MM.1S (cell line): ENCODE measurements at regions not wholly inside any gene's neighbourhood (a gene's known extent, or its start where the extent isn't known, plus 50 kb on each side); places are given as distances from the start of the nearest gene placed in this dataset.

Experiments
- DNase-seq: peaks from one replicate; pipeline ENCODE4 v3.0.0-alpha.2; 2015
- H2AFZ ChIP-seq: fragments of 300-600 bp; sonication (generic); 2 replicates; pipeline ENCODE4 v1.6.0; 2016; ENCODE audit warnings: antibody characterized with exemption, low read length
- H3F3A ChIP-seq: fragments of 300-600 bp; sonication (generic); 2 replicates; pipeline ENCODE4 v1.6.1; 2016; ENCODE audit warnings: mild to moderate bottlenecking, antibody characterized with exemption, low read length, moderate library complexity, mixed read lengths; ENCODE audit not compliant: insufficient read depth
- H3K27ac ChIP-seq: fragments of 300-600 bp; sonication (generic); 2 replicates; pipeline ENCODE4 v1.5.1; 2016; ENCODE audit warnings: mild to moderate bottlenecking, low read length
- H3K27me3 ChIP-seq: fragments of 300-600 bp; sonication (generic); replicated peaks from 2 replicates; pipeline ENCODE4 v1.6.0; 2016; ENCODE audit warnings: low read length; ENCODE audit not compliant: insufficient read depth
- H3K36me3 ChIP-seq: fragments of 300-600 bp; sonication (generic); replicated peaks from 2 replicates; pipeline ENCODE4 v1.6.1; 2016; ENCODE audit warnings: mild to moderate bottlenecking, low read length, mixed read lengths; ENCODE audit not compliant: insufficient read depth
- H3K4me1 ChIP-seq: fragments of 300-600 bp; sonication (generic); 2 replicates; pipeline ENCODE4 v1.6.1; 2016; ENCODE audit warnings: low read length, mixed read lengths
- H3K4me2 ChIP-seq: fragments of 300-600 bp; sonication (generic); 2 replicates; pipeline ENCODE4 v1.6.0; 2016; ENCODE audit warnings: low read depth, low read length
- H3K4me3 ChIP-seq: fragments of 300-600 bp; sonication (generic); 2 replicates; pipeline ENCODE4 v1.5.1; 2016; ENCODE audit warnings: low read length, mixed read lengths
- H3K79me2 ChIP-seq: fragments of 300-600 bp; sonication (generic); 2 replicates; pipeline ENCODE4 v1.6.1; 2016; ENCODE audit warnings: mixed run types, low read length, mixed read lengths
- H3K9ac ChIP-seq: fragments of 300-600 bp; sonication (generic); 2 replicates; pipeline ENCODE4 v1.6.1; 2016; ENCODE audit warnings: low read length, mixed read lengths
- H3K9me2 ChIP-seq: fragments of 300-600 bp; sonication (generic); replicated peaks from 2 replicates; pipeline ENCODE4 v1.6.1; 2016; ENCODE audit warnings: mild to moderate bottlenecking, low read length, mixed read lengths; ENCODE audit not compliant: insufficient read depth
- H3K9me3 ChIP-seq: fragments of 300-600 bp; sonication (generic); replicated peaks from 2 replicates; pipeline ENCODE4 v1.6.1; 2016; ENCODE audit warnings: mild to moderate bottlenecking, low read length, mixed read lengths; ENCODE audit not compliant: insufficient read depth
- H4K20me1 ChIP-seq: fragments of 300-600 bp; sonication (generic); 2 replicates; pipeline ENCODE4 v1.6.1; 2016; ENCODE audit warnings: mild to moderate bottlenecking, low read length, moderate library complexity, mixed read lengths; ENCODE audit not compliant: insufficient read depth
- EZH2 ChIP-seq: fragments of 300-600 bp; sonication (generic); optimal IDR thresholded peaks from 2 replicates; pipeline ENCODE3; 2017; ENCODE audit warnings: low read depth, mild to moderate bottlenecking, antibody characterized with exemption, low read length, mixed read lengths
- EZH2phosphoT487 ChIP-seq: fragments of 300-600 bp; sonication (generic); IDR thresholded peaks from 2 replicates; pipeline ENCODE4 v1.6.1; 2018; ENCODE audit warnings: antibody characterized with exemption, low read length
- TF ChIP-seq, protein P1 (sequence below): fragments of 300-600 bp; sonication (generic); IDR thresholded peaks from 2 replicates; pipeline ENCODE4 v1.5.1; 2016; ENCODE audit warnings: antibody characterized with exemption, low read length, mixed read lengths

DNA sequence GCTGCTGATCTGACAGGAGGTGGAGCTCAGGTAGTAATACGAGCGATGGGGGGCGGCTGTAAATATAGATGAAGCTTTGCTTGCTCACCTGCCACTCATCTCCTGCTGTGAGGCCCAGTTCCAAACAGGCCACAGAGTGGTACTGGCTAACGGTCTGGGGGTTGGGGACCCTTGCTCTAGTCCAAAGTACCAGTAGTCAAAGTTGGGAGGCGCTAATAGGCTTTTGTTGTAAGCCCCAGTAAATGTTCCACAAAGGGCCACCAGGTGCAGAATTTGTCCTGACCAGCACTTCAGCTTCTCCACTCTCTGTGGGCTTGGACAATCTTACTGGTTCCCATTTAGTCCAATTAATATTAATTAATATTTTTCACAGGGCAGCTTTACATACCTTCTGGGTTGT lies 206.6 kb downstream of the ACTR3B start:
- Histone ChIP-seq H3K27me3 (no peaks in the 10 kb centered on the region), H3K4me2 (no peak overlapping the region), H4K20me1 (no peaks in the 10 kb centered on the region), H3K4me3 (no peak overlapping the region), H3K9me3 (no peaks in the 10 kb centered on the region), H3K9ac (no peak overlapping the region), H3F3A (no peaks in the 10 kb centered on the region), H3K9me2 (no peaks in the 10 kb centered on the region), H3K79me2 (no peaks in the 10 kb centered on the region), H3K27ac (no peak overlapping the region), H2AFZ (no peak overlapping the region), H3K4me1 (no peaks in the 10 kb centered on the region), H3K36me3 (no peaks in the 10 kb centered on the region)
- TF ChIP-seq, protein P1, sequence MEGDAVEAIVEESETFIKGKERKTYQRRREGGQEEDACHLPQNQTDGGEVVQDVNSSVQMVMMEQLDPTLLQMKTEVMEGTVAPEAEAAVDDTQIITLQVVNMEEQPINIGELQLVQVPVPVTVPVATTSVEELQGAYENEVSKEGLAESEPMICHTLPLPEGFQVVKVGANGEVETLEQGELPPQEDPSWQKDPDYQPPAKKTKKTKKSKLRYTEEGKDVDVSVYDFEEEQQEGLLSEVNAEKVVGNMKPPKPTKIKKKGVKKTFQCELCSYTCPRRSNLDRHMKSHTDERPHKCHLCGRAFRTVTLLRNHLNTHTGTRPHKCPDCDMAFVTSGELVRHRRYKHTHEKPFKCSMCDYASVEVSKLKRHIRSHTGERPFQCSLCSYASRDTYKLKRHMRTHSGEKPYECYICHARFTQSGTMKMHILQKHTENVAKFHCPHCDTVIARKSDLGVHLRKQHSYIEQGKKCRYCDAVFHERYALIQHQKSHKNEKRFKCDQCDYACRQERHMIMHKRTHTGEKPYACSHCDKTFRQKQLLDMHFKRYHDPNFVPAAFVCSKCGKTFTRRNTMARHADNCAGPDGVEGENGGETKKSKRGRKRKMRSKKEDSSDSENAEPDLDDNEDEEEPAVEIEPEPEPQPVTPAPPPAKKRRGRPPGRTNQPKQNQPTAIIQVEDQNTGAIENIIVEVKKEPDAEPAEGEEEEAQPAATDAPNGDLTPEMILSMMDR, result no peak
- TF ChIP-seq EZH2 (no peak), EZH2phosphoT487 (no peak)
- DNase-seq, result no peak

GRCh38 chr7:152967958-152968357 lies 208.4 kb downstream of the ACTR3B start:
- TF ChIP-seq EZH2phosphoT487, result no peak
- no peak for TF ChIP-seq EZH2
- TF ChIP-seq, protein P1, result no peak
- no peak for DNase-seq
- H3K9ac ChIP-seq, result no peak overlapping the region
- H3K4me1 ChIP-seq, result no peaks in the 10 kb centered on the region
- no peak overlapping the region for H3K4me2 ChIP-seq
- no peak overlapping the region for H2AFZ ChIP-seq
- no peaks in the 10 kb centered on the region for H3K9me3 ChIP-seq
- no peaks in the 10 kb centered on the region for H3K27me3 ChIP-seq
- H3F3A ChIP-seq, result no peaks in the 10 kb centered on the region
- no peaks in the 10 kb centered on the region for H3K36me3 ChIP-seq
- no peaks in the 10 kb centered on the region for H4K20me1 ChIP-seq
- H3K27ac ChIP-seq, result no peak overlapping the region
- H3K79me2 ChIP-seq, result no peaks in the 10 kb centered on the region
- H3K9me2 ChIP-seq, result no peaks in the 10 kb centered on the region
- no peak overlapping the region for H3K4me3 ChIP-seq

GRCh38 chr7:152968514-152968913 lies 209.0 kb downstream of the ACTR3B start:
- no peak overlapping the region for H3K27ac ChIP-seq
- no peak overlapping the region for H3K4me2 ChIP-seq
- H2AFZ ChIP-seq, result no peak overlapping the region
- no peaks in the 10 kb centered on the region for H3F3A ChIP-seq
- no peaks in the 10 kb centered on the region for H3K79me2 ChIP-seq
- H3K9me3 ChIP-seq, result no peaks in the 10 kb centered on the region
- H3K4me1 ChIP-seq, result no peaks in the 10 kb centered on the region
- H4K20me1 ChIP-seq, result no peaks in the 10 kb centered on the region
- no peaks in the 10 kb centered on the region for H3K36me3 ChIP-seq
- H3K27me3 ChIP-seq, result no peaks in the 10 kb centered on the region
- TF ChIP-seq, protein P1, result no peak
- TF ChIP-seq EZH2 (no peak), EZH2phosphoT487 (no peak)
- no peak overlapping the region for H3K4me3 ChIP-seq
- no peaks in the 10 kb centered on the region for H3K9me2 ChIP-seq
- H3K9ac ChIP-seq, result no peak overlapping the region
- DNase-seq, result no peak

- Histone ChIP-seq H3F3A (no peaks in the 10 kb centered on the region), H3K4me3 (no peak overlapping the region), H3K9me3 (no peaks in the 10 kb centered on the region), H3K27ac (no peak overlapping the region), H4K20me1 (no peaks in the 10 kb centered on the region), H3K36me3 (no peaks in the 10 kb centered on the region), H3K4me2 (no peak overlapping the region), H3K27me3 (no peaks in the 10 kb centered on the region), H3K79me2 (no peaks in the 10 kb centered on the region), H3K4me1 (no peaks in the 10 kb centered on the region), H3K9ac (no peak overlapping the region), H3K9me2 (no peaks in the 10 kb centered on the region), H2AFZ (no peak overlapping the region)
- TF ChIP-seq EZH2phosphoT487 (no peak), EZH2 (no peak)
- TF ChIP-seq, protein P1, result no peak
- DNase-seq, result no peak
Observed at GRCh38 chr7:152969335-152969734, 209.8 kb downstream of the ACTR3B start.
